ENCODE measurements at regions not wholly inside any gene's neighbourhood (a gene's known extent, or its start where the extent isn't known, plus 50 kb on each side); places are given as distances from the start of the nearest gene placed in this dataset.
"Not testable (repeated sequence)": the region's sequence is repeated elsewhere in the genome, so short reads cannot be mapped to it uniquely, and the experiment has no call there.

DNA sequence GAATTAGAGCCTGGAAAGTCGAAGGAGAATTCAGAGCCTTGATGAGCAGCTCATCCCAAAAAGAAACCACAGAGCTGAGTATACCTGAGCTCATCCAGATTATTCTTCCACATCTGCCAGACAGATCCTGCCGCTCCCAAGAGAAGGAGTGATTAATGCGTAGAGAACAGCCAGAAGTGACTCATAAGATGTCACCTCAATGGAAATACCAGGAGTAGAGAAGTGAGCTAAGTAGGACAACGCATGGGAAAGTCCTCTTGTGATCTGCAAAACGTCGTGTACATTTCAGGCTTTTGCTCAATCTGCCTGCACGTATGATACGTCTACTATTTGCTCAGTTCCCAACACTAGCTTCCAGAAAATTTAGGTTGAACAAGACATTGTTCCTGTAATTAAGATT lies 230.5 kb upstream of the AUTS2 start:
- H3K27me3 Mint-ChIP-seq = peaks cover 0 to 3% of the 10 kb centered on the region in 2 donors
- DNase-seq (ENCODE audit: low spot score) (no peak), ATAC-seq (no peak)
- no peak overlapping the region for H3K27ac Mint-ChIP-seq
- H3K9me3 Mint-ChIP-seq = no peaks in the 10 kb centered on the region
- H3K4me3 Mint-ChIP-seq = no peak overlapping the region
- no peaks in the 10 kb centered on the region for H3K4me1 Mint-ChIP-seq (ENCODE audit: low read depth in 2 of 2)
- H3K36me3 Mint-ChIP-seq = no peaks in the 10 kb centered on the region

DNA sequence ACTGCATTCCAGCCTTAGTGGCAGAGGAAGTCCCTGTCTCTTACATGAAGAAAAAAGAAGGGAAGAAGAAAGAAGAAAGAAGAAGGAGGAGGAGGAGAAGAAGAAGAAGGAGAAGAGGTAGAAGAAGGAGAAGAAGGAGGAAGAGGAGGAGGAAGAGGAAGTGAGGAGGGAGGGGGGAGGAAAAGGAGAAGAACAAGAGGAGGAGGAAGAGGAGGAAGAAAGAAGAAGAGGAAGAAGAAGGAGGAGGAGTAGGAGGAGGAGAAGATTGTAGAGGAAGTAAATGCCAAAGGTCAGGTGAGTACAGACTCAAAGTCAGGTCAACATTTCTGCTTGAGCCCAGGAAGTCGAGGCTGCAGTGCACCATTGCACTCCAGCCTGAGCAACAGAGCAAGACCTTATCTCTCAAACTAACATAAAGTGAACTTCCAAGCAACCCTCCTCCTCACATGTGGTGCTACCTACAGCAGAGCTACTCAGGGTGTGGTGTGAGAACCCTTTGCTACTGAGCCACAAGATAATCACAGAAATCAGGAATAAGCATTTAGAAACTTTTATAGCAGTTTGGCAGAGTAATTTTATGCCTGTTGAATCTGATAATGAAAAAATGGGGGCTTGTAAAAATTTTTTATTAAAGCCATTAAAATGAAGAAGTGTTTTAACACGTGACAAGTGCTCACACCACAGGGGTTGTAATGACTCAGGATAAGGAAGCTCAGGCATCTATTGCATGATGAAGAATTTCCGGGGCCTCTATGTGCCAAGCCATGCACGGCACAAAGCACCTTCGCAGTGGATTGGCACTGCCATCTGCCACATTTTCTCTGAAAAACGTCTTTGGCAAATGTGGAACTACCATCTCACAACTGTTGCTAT lies 224.9 kb upstream of the AUTS2 start:
- Mint-ChIP-seq H3K36me3 (no peaks in the 10 kb centered on the region), H3K27me3 (peaks cover 0 to 5% of the 10 kb centered on the region in 2 donors), H3K4me3 (no peak overlapping the region), H3K27ac (no peak overlapping the region), H3K4me1 (ENCODE audit: low read depth in 2 of 2) (no peaks in the 10 kb centered on the region), H3K9me3 (no peaks in the 10 kb centered on the region)
- ATAC-seq (no peak), DNase-seq (ENCODE audit: low spot score) (no peak)

DNA sequence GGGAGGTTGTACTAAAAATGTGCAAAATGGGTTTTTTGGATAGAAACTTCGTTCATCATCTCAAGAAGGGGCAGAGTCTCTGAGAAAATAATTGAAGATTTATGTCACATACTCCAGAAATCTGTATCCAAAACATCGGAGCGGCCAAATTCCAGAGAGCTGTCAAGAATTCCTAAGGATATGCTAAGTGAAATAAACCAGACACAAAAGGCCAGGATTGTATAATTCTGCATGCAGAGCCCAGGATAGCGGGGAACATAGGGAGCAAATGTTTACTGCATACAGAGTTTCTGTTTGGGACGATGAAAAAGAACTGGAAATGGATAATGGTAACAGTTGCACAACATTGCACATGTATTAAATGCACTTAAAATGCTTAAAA lies 224.2 kb upstream of the AUTS2 start:
- DNase-seq (ENCODE audit: low spot score) = no peak
- Mint-ChIP-seq H3K9me3 (no peaks in the 10 kb centered on the region), H3K4me3 (no peak overlapping the region), H3K27ac (no peak overlapping the region), H3K27me3 (peaks cover 0 to 5% of the 10 kb centered on the region in 2 donors), H3K36me3 (no peaks in the 10 kb centered on the region), H3K4me1 (ENCODE audit: low read depth in 2 of 2) (no peaks in the 10 kb centered on the region)
- ATAC-seq = no peak

DNA sequence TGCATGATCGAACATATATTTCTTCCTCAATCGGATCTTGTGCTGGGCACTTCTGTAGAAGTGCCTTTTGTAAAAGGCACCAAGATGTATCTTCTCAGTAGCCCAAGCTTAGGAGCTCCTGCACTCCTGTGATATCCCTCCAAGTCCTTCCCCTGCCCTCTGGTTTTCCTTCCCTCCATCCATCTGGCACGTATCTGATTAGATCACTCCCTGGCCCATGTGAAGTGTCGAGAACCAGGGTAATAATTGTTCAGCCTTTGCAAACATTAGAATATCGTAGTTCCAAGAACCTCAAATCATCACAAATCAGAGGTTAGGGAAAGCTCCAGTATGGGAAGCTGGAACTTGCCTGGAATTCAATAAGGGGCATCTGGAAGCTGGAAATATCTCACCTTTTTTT lies 221.1 kb upstream of the AUTS2 start:
- no peaks in the 10 kb centered on the region for H3K9me3 Mint-ChIP-seq
- no peak overlapping the region for H3K4me3 Mint-ChIP-seq
- H3K27me3 Mint-ChIP-seq = peaks cover 7 to 8% of the 10 kb centered on the region in 2 donors
- no peak for ATAC-seq
- no peaks in the 10 kb centered on the region for H3K36me3 Mint-ChIP-seq
- no peaks in the 10 kb centered on the region for H3K4me1 Mint-ChIP-seq (ENCODE audit: low read depth in 2 of 2)
- DNase-seq (ENCODE audit: low spot score) = no peak
- H3K27ac Mint-ChIP-seq = no peak overlapping the region

DNA sequence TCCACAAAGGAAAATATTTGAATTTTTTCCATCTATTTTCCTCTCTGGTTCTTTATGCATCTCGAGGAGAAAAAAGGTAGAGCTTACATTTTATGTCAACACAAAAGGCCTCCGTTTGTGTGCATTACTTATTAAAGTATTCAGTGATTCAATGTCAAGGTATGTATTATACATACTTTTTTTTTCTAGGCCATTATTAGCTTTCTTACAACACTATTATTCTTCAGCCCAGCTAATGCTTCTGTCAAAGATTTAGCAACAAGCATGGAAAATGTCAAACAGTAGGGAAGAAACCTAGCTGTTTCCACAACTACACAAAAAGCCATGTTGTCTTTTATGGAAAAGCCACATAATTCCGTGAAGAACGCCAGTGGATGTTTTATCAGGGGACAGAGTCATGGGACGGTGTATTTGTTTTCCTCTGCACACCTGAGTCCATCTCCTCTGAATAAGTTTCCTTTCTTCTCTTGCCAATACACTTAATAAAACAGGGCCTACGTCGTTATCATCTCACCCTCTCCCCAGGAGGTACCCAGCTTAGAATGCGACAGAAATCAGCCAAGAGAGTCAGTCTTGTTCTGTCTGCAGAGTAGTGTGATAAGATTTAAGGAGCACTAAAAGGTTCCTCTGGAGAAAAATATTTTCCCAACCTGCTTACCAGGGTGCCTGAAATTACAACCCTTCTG lies 209.7 kb upstream of the AUTS2 start:
- no peak for ATAC-seq
- no peak overlapping the region for H3K27ac Mint-ChIP-seq
- DNase-seq (ENCODE audit: low spot score) = no peak
- no peaks in the 10 kb centered on the region for H3K4me1 Mint-ChIP-seq (ENCODE audit: low read depth in 2 of 2)
- H3K36me3 Mint-ChIP-seq = no peaks in the 10 kb centered on the region
- no peak overlapping the region for H3K4me3 Mint-ChIP-seq
- no peaks in the 10 kb centered on the region for H3K9me3 Mint-ChIP-seq
- H3K27me3 Mint-ChIP-seq = peaks cover 7 to 11% of the 10 kb centered on the region in 2 donors

DNA sequence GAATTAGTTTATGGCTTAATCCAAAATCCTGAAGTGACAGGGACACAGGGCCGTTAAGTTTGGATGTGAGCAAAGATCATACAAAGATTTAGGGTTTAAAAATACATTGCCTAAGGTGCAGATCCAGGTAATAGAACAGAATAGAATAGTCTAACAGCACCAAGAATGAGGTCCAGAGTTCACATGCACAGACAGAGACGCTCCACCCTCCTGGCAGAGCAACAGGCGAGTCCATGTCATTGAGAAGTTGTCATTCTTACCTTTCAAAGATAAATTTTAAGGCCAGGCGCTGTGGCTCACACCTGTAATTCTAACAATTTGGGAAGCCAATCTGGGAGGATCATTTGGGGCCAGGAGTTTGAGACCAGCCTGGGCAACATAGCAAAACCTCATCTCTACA lies 209.1 kb upstream of the AUTS2 start:
- no peak for DNase-seq (ENCODE audit: low spot score)
- Mint-ChIP-seq H3K4me3 (no peak overlapping the region), H3K9me3 (no peaks in the 10 kb centered on the region), H3K27me3 (peaks cover 7 to 10% of the 10 kb centered on the region in 2 donors), H3K27ac (no peak overlapping the region), H3K36me3 (no peaks in the 10 kb centered on the region), H3K4me1 (ENCODE audit: low read depth in 2 of 2) (no peaks in the 10 kb centered on the region)
- no peak for ATAC-seq

DNA sequence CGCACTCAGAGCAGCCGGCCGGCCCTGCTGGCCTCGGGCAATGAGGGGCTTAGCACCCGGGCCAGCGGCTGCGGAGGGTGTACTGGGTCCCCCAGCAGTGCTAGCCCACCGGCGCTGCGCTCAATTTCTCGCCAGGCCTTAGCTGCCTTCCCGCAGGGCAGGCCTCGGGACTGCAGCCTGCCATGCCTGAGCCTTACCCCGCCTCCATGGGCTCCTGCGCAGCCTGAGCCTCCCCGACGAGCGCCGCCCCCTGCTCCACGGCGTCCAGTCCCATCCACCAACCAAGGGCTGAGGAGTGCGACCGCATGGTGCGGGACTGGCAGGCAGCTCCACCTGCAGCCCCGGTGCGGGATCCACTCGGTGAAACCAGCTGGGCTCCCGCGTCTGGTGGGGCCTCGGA lies 204.4 kb upstream of the AUTS2 start:
- H3K27ac Mint-ChIP-seq; H3K36me3 Mint-ChIP-seq; DNase-seq (ENCODE audit: low spot score); ATAC-seq; H3K4me1 Mint-ChIP-seq (ENCODE audit: low read depth in 2 of 2); H3K4me3 Mint-ChIP-seq; H3K9me3 Mint-ChIP-seq: not testable (repeated sequence)
- peaks cover 0 to 12% of the 10 kb centered on the region in 2 donors for H3K27me3 Mint-ChIP-seq

DNA sequence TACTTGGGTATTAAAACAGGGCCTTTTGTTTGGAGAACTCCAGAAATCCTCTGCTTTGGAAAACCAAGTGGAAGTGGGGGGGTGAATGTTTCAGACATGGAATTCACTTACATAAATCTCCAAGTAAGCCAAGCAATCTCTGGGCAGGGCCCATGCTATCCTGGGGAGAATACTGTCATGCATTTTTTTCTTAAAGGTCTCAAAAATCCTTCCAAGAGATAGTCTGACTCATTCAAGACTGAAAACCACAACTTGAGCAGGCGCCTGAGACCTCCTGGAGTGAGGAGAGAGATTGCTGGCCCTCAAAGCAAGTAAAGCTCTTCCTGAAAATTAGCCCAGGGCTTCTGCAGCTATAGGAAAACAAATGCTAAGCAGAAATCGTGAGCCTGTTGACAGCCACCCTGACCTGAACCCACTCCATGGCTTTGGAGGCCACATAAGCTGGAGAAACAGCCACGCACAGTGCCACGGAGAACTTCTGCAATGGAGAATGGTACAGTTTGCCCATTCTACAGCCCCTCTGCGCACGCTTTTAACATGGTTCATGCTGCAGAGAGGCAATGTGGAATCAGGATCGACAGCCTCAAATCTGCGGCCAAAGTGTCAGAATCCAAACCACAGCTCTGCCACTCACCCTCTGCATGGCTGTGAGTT lies 203.1 kb upstream of the AUTS2 start:
- Mint-ChIP-seq H3K4me3 (no peak overlapping the region), H3K27me3 (peaks cover 0 to 12% of the 10 kb centered on the region in 2 donors)

DNA sequence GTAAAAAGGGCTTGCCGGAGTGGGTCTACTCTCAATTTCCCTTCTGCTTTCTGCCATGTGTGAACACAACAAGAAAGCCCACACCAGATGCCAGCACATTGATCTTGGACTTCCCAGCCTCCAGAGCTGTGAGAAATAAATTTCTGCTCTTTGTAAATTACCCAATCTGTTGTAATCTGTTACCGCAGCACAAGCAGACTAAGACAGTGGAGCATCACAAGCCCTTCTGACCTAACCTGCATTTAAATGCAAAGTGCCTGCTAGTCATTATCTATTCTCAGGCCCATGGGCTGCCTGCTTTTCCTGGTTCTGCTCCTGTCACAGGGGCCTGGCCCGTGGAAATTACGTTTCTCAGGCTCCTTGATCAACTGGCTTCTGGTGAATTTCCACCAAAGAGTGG lies 199.3 kb upstream of the AUTS2 start:
- H3K27ac Mint-ChIP-seq = no peak overlapping the region
- DNase-seq (ENCODE audit: low spot score) = no peak
- ATAC-seq = no peak
- H3K36me3 Mint-ChIP-seq = no peaks in the 10 kb centered on the region
- H3K27me3 Mint-ChIP-seq = peaks cover 0 to 12% of the 10 kb centered on the region in 2 donors
- H3K4me3 Mint-ChIP-seq = no peak overlapping the region
- H3K4me1 Mint-ChIP-seq (ENCODE audit: low read depth in 2 of 2) = no peaks in the 10 kb centered on the region
- H3K9me3 Mint-ChIP-seq = no peaks in the 10 kb centered on the region

More for the DNA sequence above, 203.1 kb upstream of the AUTS2 start:
- no peaks in the 10 kb centered on the region for H3K36me3 Mint-ChIP-seq
- H3K27ac Mint-ChIP-seq = no peak overlapping the region
- H3K9me3 Mint-ChIP-seq = no peaks in the 10 kb centered on the region
- no peaks in the 10 kb centered on the region for H3K4me1 Mint-ChIP-seq (ENCODE audit: low read depth in 2 of 2)
- ATAC-seq = no peak
- DNase-seq (ENCODE audit: low spot score) = no peak

DNA sequence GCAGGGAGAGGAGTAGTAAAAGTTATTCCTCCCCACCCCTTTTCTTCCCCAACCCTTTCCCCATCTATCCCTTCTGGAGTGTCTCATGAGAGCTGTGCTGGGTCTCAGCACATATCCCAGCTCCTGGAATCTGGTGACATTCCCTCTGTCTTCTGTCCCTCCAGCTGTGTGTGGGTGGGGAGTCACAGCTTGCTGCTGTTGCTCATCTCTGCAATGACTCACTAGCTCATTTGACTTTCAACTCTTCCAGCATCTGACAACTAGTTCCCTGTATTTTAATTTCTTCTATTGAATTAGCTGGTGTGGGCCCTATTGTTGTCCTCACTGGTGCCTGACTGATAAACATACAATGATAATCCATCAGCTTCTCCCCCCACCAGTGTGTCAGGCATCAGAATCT lies 198.9 kb upstream of the AUTS2 start:
- Mint-ChIP-seq H3K4me3 (no peak overlapping the region), H3K27me3 (peaks cover 0 to 12% of the 10 kb centered on the region in 2 donors), H3K27ac (no peak overlapping the region), H3K9me3 (no peaks in the 10 kb centered on the region), H3K4me1 (ENCODE audit: low read depth in 2 of 2) (no peaks in the 10 kb centered on the region), H3K36me3 (no peaks in the 10 kb centered on the region)
- DNase-seq (ENCODE audit: low spot score) = no peak
- no peak for ATAC-seq

DNA sequence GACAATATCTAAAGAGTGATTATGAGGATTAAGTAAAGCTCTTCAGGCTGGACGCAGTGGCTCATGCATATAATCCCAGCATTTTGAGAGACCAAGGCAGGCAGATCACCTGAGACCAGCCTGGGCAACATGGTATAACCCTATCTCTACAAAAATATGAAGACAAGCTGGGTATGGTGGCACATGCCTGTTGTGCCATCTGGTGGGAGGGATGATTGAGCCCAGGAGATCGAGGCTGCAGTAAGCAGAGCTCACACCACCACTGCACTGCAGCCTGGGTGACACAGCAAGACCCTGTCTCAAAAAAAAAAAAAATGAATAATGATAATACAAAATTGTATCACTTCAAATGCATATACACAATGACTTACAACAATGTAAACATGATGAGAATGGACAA lies 195.6 kb upstream of the AUTS2 start:
- Mint-ChIP-seq H3K27ac (no peak overlapping the region), H3K27me3 (peaks cover 3 to 12% of the 10 kb centered on the region in 2 donors), H3K4me3 (no peak overlapping the region), H3K36me3 (no peaks in the 10 kb centered on the region), H3K4me1 (ENCODE audit: low read depth in 2 of 2) (no peaks in the 10 kb centered on the region), H3K9me3 (no peaks in the 10 kb centered on the region)
- ATAC-seq (no peak), DNase-seq (ENCODE audit: low spot score) (no peak)

DNA sequence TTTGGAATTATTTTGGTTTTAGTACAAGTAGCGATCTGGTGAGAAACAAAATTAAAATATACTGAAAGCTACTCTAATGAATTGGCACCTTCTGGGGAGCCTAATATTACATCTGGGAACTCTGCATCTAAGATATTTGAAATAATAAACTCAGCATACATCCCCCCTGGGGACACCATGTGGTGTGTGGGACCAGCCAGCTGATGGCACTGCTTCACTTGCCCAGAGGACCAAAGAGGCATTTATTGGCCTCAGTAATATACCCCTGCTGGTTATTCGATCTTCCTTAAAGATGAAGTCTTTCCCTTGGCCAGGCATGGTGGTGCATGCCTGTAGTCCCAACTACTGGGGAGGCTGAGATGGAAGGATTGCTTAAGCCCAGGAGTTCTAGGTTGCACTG lies 195.1 kb upstream of the AUTS2 start:
- no peaks in the 10 kb centered on the region for H3K36me3 Mint-ChIP-seq
- no peak for DNase-seq (ENCODE audit: low spot score)
- no peak overlapping the region for H3K27ac Mint-ChIP-seq
- no peak for ATAC-seq
- H3K4me1 Mint-ChIP-seq (ENCODE audit: low read depth in 2 of 2) = no peaks in the 10 kb centered on the region
- no peaks in the 10 kb centered on the region for H3K9me3 Mint-ChIP-seq
- H3K4me3 Mint-ChIP-seq = no peak overlapping the region
- H3K27me3 Mint-ChIP-seq = peaks cover 3 to 9% of the 10 kb centered on the region in 2 donors

DNA sequence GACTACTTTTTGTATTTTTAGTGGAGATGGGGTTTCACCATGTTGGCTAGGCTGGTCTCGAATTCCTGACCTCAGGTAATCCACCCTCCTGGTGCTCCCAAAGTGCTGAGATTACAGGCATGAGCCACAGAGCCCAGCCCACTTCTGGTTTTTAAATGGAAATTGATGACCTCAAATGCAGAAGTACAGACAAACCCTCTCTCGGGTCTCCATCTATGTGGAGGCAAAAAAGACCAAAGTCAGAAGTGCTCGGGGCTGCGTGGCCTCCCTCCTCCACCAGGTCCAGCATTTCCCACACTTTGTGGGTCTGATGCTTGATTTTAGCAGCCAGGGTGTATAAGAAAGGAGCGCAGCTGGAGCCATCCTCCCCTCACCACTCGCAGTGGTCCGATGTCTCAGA lies 187.3 kb upstream of the AUTS2 start:
- H3K4me1 Mint-ChIP-seq (ENCODE audit: low read depth in 2 of 2) = peaks cover 5% of the 10 kb centered on the region in 2 donors
- DNase-seq (ENCODE audit: low spot score) = no peak

DNA sequence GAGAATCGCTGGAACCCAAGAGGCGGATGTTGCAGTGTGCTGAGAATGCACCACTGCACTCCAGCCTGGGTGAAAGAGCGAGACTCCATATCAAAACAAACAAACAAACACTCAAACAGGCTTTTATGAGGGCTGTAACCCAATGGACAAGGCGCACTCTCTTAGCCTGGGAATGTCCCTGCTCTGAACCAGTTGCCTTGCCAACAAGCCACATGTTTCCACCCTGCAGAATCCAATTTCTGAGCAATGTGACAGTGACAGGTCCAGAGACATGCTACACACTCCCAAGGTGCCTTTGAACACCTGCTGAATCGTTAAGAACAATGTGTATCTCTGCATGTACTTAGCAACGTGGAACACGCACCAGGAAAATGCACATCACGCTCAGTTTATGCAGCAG lies 186.8 kb upstream of the AUTS2 start:
- no peak overlapping the region for H3K4me3 Mint-ChIP-seq
- no peak overlapping the region for H3K27ac Mint-ChIP-seq
- ATAC-seq (no peak), DNase-seq (ENCODE audit: low spot score) (no peak)
- H3K27me3 Mint-ChIP-seq = peaks cover 3 to 10% of the 10 kb centered on the region in 2 donors
- H3K9me3 Mint-ChIP-seq = no peaks in the 10 kb centered on the region
- H3K36me3 Mint-ChIP-seq = no peaks in the 10 kb centered on the region
- H3K4me1 Mint-ChIP-seq (ENCODE audit: low read depth in 2 of 2) = peaks cover 5% of the 10 kb centered on the region in 2 donors

More for the DNA sequence above, 187.3 kb upstream of the AUTS2 start:
- H3K4me3 Mint-ChIP-seq = no peak overlapping the region
- ATAC-seq = no peak
- no peaks in the 10 kb centered on the region for H3K9me3 Mint-ChIP-seq
- H3K27me3 Mint-ChIP-seq = peaks cover 3 to 10% of the 10 kb centered on the region in 2 donors
- no peaks in the 10 kb centered on the region for H3K36me3 Mint-ChIP-seq
- no peak overlapping the region for H3K27ac Mint-ChIP-seq
